AG09309 (cell line): ENCODE measurements at regions not wholly inside any gene's neighbourhood (a gene's known extent, or its start where the extent isn't known, plus 50 kb on each side); places are given as distances from the start of the nearest gene placed in this dataset.

Source experiments
- DNase-seq: peaks from one replicate; pipeline ENCODE4 v3.0.0-alpha.2; 2010; ENCODE audit warnings: low read depth
- H3K4me3 ChIP-seq: 2 replicates; pipeline ENCODE4 v1.5.1; 2011; ENCODE audit warnings: mild to moderate bottlenecking, low read depth, low read length, moderate library complexity; ENCODE audit not compliant: control insufficient read depth
- CTCF ChIP-seq: IDR thresholded peaks from 2 replicates; pipeline ENCODE4 v1.5.1; 2011; ENCODE audit warnings: mild to moderate bottlenecking, low read depth, low read length, inconsistent platforms; ENCODE audit not compliant: insufficient read depth, control insufficient read depth; ENCODE audit errors: missing control alignments

DNA sequence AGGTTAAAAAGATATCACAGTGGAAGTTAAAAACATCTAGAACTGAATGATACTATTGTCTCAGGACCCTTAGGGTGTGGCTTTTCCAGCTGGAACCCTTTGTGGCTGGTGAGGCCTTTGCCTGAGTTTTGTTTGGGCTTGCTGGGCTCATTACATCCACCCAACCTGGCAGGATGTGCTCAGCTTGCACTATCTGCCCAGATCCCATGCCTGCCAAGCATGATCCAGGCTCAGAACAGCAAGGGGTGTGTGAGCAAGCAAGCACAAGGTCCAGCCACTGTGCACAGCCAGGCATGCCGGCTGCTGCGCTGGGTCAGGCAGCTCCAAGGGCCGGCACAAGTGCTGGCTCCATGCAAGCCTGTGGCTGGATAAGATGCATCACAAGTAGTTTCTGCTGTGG is 512.7 kb upstream of the CDIN1 start:
- no peak for TF ChIP-seq CTCF
- no peak for DNase-seq
- H3K4me3 ChIP-seq, result no peak overlapping the region

- no peak for DNase-seq
- no peak overlapping the region for H3K4me3 ChIP-seq
- TF ChIP-seq CTCF, result no peak
These were observed 511.7 kb upstream of the CDIN1 start for GRCh38 chr15:36067483-36068274.

DNA sequence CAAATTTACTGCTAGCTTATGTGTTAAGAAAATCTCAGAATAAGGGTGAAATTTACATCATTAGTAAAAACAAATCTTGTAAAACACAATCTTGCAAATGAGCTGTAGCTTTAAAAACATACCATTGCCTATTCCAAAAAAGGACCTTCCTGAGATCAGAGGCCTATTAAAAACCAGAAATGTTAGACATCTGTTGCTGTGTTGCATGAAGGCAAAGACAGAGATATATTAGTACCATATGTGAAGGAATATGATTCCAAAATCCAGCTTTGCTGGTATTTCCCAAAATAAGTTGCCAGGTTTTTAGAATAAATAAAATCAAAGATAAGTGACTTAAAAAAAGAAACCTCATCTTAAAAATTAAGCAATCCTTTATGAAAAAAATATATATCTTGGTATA is 504.1 kb upstream of the CDIN1 start:
- H3K4me3 ChIP-seq, result no peak overlapping the region
- TF ChIP-seq CTCF, result no peak
- peak; percentile 27 for DNase-seq

- H3K4me3 ChIP-seq, result no peak overlapping the region
- no peak for TF ChIP-seq CTCF
- no peak for DNase-seq
These were observed 500.4 kb upstream of the CDIN1 start for GRCh38 chr15:36079021-36079420.

GRCh38 chr15:36080759-36081158 is 498.7 kb upstream of the CDIN1 start:
- H3K4me3 ChIP-seq, result no peak overlapping the region
- no peak for DNase-seq
- TF ChIP-seq CTCF, result no peak

GRCh38 chr15:36090286-36090946 is 489.0 kb upstream of the CDIN1 start:
- H3K4me3 ChIP-seq, result no peak overlapping the region
- no peak for TF ChIP-seq CTCF
- DNase-seq, result no peak
